Midbrain (tissue), 1 donor: ENCODE measurements at regions not wholly inside any gene's neighbourhood (a gene's known extent, or its start where the extent isn't known, plus 50 kb on each side); places are given as distances from the start of the nearest gene placed in this dataset.

ENCODE experiments used
- DNase-seq: peaks from one replicate; lab custom pipeline; 2025; lab: John Stamatoyannopoulos, UW

- DNase-seq = no peak
These were observed 244.4 kb downstream of the LRRIQ3 start for GRCh38 chr1:73953586-73953985.

GRCh38 chr1:73953186-73953585 is 244.8 kb downstream of the LRRIQ3 start:
- no peak for DNase-seq

GRCh38 chr1:73948055-73948454 is 249.9 kb downstream of the LRRIQ3 start:
- no peak for DNase-seq

GRCh38 chr1:73947009-73947408 is 251.0 kb downstream of the LRRIQ3 start:
- no peak for DNase-seq

GRCh38 chr1:73943270-73943669 is 254.7 kb downstream of the LRRIQ3 start:
- no peak for DNase-seq

- no peak for DNase-seq
These were observed 267.7 kb downstream of the LRRIQ3 start for GRCh38 chr1:73930293-73930692.

- peak; percentile 1 for DNase-seq
These were observed 283.0 kb downstream of the LRRIQ3 start for GRCh38 chr1:73914951-73915350.

- DNase-seq = no peak
These were observed 285.0 kb downstream of the LRRIQ3 start for GRCh38 chr1:73913025-73913424.

- no peak for DNase-seq
These were observed 286.1 kb downstream of the LRRIQ3 start for GRCh38 chr1:73911849-73912248.

GRCh38 chr1:73910466-73910865 is 287.5 kb downstream of the LRRIQ3 start:
- no peak for DNase-seq

GRCh38 chr1:73910062-73910461 is 287.9 kb downstream of the LRRIQ3 start:
- no peak for DNase-seq

- DNase-seq = no peak
These were observed 288.9 kb downstream of the LRRIQ3 start for GRCh38 chr1:73909043-73909562.

GRCh38 chr1:73907051-73907450 is 290.9 kb downstream of the LRRIQ3 start:
- no peak for DNase-seq

GRCh38 chr1:73903092-73903491 is 294.9 kb downstream of the LRRIQ3 start:
- no peak for DNase-seq

- no peak for DNase-seq
These were observed 296.2 kb downstream of the LRRIQ3 start for GRCh38 chr1:73901738-73902137.

- no peak for DNase-seq
These were observed 298.7 kb downstream of the LRRIQ3 start for GRCh38 chr1:73899311-73899710.

- no peak for DNase-seq
These were observed 299.4 kb downstream of the LRRIQ3 start for GRCh38 chr1:73898540-73898939.

GRCh38 chr1:73887412-73887811 is 310.6 kb downstream of the LRRIQ3 start:
- no peak for DNase-seq

GRCh38 chr1:73886716-73887115 is 311.3 kb downstream of the LRRIQ3 start:
- no peak for DNase-seq

- DNase-seq = no peak
These were observed 323.2 kb downstream of the LRRIQ3 start for GRCh38 chr1:73874806-73875205.

GRCh38 chr1:73868810-73869336 is 329.1 kb downstream of the LRRIQ3 start:
- no peak for DNase-seq

GRCh38 chr1:73862355-73862754 is 335.6 kb downstream of the LRRIQ3 start:
- DNase-seq = no peak

- no peak for DNase-seq
These were observed 337.5 kb downstream of the LRRIQ3 start for GRCh38 chr1:73860421-73860950.

GRCh38 chr1:73859227-73859626 is 338.7 kb downstream of the LRRIQ3 start:
- DNase-seq = no peak
